Fibroblast of the aortic adventitia (primary cell): ENCODE measurements at regions not wholly inside any gene's neighbourhood (a gene's known extent, or its start where the extent isn't known, plus 50 kb on each side); places are given as distances from the start of the nearest gene placed in this dataset.

Experiments
- DNase-seq: peaks from one replicate; pipeline ENCODE4 v3.0.0-alpha.2; 2010; ENCODE audit warnings: low read depth
- H3K4me3 ChIP-seq: 2 replicates; pipeline ENCODE4 v1.5.1; 2011; ENCODE audit warnings: low read depth, mild to moderate bottlenecking, control low read depth, low read length, moderate library complexity
- TF ChIP-seq, protein P1 (sequence below): IDR thresholded peaks from 2 replicates; pipeline ENCODE4 v1.5.1; 2011; ENCODE audit warnings: mild to moderate bottlenecking, low read length, control low read depth, inconsistent platforms; ENCODE audit not compliant: insufficient read depth

DNA sequence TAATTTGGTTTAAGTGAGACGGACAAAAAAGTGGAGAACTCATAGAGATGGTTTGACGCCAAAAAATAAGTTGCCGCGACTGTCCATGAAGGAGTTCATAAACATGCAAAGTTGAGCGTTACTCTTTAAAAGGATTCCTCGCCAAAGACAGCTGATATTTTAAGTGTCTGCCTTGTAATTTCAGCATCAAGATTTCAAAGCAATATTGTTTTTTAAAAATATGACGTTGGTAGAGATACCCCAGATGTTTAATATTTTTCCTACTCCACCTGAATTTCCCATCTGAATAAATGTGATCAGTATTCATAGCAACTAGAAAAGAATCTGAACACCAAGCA, 155.0 kb downstream of the TUSC7 start:
- DNase-seq = no peak
- no peak overlapping the region for H3K4me3 ChIP-seq
- TF ChIP-seq, protein P1, sequence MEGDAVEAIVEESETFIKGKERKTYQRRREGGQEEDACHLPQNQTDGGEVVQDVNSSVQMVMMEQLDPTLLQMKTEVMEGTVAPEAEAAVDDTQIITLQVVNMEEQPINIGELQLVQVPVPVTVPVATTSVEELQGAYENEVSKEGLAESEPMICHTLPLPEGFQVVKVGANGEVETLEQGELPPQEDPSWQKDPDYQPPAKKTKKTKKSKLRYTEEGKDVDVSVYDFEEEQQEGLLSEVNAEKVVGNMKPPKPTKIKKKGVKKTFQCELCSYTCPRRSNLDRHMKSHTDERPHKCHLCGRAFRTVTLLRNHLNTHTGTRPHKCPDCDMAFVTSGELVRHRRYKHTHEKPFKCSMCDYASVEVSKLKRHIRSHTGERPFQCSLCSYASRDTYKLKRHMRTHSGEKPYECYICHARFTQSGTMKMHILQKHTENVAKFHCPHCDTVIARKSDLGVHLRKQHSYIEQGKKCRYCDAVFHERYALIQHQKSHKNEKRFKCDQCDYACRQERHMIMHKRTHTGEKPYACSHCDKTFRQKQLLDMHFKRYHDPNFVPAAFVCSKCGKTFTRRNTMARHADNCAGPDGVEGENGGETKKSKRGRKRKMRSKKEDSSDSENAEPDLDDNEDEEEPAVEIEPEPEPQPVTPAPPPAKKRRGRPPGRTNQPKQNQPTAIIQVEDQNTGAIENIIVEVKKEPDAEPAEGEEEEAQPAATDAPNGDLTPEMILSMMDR = no peak

DNA sequence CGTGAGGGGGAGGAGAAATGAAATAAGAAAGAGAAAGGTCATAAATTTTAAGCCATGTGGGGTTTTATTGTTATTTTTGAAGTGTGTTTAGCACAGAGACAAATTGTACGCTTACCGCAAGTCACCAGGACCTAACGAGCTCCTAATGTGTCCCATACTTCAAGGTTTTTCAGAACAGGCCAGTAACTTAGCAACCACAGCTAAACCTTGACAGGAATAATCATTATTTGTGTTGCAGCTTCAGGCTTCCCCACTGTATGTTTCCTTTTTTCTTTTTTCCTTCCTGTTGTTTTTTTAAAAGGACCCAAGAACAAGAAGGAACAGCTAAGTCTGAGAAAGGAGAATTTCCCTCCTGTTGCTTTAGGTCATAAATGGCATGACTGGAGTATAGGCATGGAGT, 160.8 kb downstream of the TUSC7 start:
- TF ChIP-seq, protein P1 = no peak
- no peak for DNase-seq
- H3K4me3 ChIP-seq = no peak overlapping the region

DNA sequence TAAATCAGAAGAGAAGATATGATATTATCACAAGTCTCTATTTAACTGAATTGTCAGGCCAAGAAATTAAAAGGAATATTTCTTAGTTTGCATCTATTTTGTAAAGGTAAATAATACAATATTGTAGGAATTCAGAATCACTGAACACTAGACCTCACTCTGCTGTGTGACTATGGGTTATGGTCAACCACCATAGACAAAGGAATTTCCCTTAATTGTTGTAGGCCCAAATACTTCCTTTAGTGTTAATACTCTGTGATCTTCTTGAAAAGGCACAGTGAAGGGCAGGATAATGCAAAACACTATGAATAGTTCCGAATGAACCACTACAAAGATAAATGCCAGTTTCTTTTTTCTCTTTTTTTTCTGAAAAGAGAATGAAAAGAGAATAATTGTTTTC, 162.3 kb downstream of the TUSC7 start:
- H3K4me3 ChIP-seq = no peak overlapping the region
- DNase-seq = no peak
- TF ChIP-seq, protein P1 = no peak

DNA sequence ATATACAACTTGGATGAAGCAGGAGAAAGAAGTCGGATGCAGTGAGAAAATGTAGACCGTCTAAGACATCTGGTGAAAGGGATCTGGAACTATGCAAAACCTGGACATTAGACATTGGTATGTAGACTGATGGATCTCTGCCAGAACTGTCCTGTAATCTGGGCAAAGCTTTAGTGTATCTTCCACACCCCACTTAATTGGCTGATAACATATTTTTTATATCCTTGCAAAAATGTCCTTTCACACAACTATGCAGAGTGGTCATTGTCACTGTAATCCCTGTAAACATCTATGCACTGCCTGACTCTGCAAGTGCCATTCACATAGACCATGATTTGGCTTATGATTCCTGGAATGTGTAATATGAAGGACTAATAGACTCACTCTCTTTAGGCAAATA, 163.1 kb downstream of the TUSC7 start:
- DNase-seq = no peak
- H3K4me3 ChIP-seq = no peak overlapping the region
- TF ChIP-seq, protein P1 = no peak

DNA sequence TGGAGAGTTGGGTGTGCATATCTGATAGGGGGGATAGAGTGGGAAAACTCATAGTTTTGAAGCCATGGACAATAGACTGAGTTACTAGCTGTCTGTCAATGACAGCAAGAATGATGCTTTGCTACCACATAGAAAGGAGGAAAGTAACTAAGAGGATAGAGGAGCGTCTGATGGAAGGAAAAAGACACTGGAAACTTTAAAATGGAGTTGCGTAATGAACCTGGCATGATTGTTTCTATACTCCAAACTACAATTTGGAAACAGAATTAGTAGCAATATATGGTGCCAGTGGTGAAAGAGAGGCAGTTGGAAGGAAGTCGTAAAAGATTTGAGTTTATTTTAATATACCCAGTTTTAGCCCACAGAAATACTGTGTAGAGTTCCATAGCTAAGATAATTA, 163.6 kb downstream of the TUSC7 start:
- TF ChIP-seq, protein P1 = no peak
- H3K4me3 ChIP-seq = no peak overlapping the region
- no peak for DNase-seq

DNA sequence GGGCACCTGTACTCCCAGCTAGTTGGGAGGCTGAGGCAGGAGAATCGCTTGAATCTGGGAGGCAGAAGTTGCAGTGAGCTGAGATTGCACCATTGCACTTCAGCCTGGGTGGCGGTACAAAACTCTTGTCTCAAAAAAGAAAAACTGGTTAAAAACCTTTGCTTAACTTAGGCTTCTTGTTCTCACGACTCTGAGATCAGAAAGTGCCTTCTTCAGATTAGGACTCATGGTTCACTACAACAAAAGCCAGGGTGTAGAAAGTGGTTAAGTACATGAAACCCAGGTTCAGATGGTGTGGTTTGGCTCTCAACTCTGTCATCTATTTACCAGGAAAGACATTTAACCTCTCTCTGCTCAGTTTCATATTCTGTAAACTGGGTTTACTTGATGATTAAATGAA, 168.4 kb downstream of the TUSC7 start:
- TF ChIP-seq, protein P1 = no peak
- H3K4me3 ChIP-seq = no peak overlapping the region
- DNase-seq = no peak

DNA sequence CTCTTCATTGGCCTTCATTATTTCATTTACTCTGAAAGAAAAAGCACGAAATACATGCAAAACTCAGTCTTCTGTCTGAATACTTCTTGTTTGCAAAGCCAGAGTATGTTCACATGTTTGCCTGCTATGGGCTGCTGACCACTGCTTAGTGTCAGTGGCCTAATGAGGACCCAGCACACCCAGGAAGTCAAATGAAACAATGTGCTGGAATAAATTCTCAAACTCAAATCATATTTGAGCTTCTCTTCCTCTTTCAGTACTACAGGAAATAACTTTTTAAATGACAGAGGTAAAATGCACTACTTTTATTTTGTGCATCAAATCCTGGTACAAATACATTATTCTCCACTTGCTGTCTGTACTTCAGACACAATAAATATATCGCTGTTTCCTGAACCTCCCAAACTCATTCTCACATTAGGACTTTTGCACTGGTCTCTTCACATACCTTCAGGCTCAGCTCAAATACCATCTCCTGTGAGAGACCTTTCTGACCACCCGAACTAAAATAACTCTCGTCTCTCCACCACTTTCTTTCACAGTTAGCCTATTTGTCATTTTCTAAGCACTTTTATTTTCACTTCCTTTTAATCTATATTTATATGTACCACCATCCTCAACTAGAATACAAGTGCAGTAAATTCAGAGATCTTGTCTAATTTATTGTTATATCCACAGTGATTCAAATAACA, 176.8 kb downstream of the TUSC7 start:
- TF ChIP-seq, protein P1 = no peak
- no peak overlapping the region for H3K4me3 ChIP-seq
- DNase-seq = no peak
